ENCODE measurements at regions not wholly inside any gene's neighbourhood (a gene's known extent, or its start where the extent isn't known, plus 50 kb on each side); places are given as distances from the start of the nearest gene placed in this dataset.
"Not testable (repeated sequence)": the region's sequence is repeated elsewhere in the genome, so short reads cannot be mapped to it uniquely, and the experiment has no call there.

DNA sequence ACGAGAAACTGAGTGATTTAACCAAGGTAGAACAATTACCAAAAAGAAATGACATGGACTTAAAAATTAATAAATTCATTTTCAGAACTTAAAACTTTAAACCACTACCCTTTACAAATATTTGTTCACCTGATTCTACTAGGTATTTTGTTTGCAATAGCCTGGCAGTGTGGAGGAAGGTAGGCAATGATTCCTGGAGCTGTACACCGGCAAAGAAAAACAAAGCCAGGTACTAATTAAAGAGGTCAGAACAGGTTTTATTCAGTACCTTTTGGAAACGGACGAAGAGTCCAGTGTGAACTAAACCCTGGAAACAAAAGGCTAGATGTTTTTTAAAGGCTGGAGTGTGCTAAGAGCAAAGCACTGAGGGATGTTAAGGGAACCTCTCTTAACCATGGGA, 561.3 kb upstream of the FSHR start:
- POLR2A ChIA-PET (ENCODE audit: low non-redundant PET) = no interaction called here
- CTCF ChIA-PET = no interaction called here
- TF ChIP-seq, protein P1, sequence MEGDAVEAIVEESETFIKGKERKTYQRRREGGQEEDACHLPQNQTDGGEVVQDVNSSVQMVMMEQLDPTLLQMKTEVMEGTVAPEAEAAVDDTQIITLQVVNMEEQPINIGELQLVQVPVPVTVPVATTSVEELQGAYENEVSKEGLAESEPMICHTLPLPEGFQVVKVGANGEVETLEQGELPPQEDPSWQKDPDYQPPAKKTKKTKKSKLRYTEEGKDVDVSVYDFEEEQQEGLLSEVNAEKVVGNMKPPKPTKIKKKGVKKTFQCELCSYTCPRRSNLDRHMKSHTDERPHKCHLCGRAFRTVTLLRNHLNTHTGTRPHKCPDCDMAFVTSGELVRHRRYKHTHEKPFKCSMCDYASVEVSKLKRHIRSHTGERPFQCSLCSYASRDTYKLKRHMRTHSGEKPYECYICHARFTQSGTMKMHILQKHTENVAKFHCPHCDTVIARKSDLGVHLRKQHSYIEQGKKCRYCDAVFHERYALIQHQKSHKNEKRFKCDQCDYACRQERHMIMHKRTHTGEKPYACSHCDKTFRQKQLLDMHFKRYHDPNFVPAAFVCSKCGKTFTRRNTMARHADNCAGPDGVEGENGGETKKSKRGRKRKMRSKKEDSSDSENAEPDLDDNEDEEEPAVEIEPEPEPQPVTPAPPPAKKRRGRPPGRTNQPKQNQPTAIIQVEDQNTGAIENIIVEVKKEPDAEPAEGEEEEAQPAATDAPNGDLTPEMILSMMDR (conservative IDR thresholded peaks at IDR 0.05; ENCODE audit: low read depth) = no peak
- no peak overlapping the region for H3K27ac ChIP-seq
- DNase-seq (ENCODE audit: low spot score) = no peak

DNA sequence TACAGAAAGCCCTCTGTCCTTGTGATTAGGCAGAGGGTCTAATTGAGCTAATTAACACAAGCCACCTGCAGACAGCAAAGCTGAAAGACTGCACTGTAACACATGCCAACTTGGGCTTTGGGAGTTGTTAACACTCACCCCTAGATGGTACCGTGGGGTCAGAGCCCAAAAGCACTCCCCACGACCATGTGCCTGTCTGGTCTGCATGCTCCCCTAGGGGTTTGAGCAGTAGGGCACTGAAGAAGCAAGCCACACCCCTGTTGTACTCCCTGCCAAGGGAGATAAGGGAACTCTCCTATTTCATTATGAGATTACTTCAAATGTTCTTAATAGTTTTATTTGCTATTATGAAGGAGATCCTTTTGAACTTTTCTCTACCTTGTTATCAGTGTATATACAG, 560.1 kb upstream of the FSHR start:
- no peak overlapping the region for H3K27ac ChIP-seq
- no peak for DNase-seq (ENCODE audit: low spot score)
- TF ChIP-seq, protein P1 (conservative IDR thresholded peaks at IDR 0.05; ENCODE audit: low read depth) = no peak
- CTCF ChIA-PET = interaction anchor here (0.6 kb wide), 1 partner anchor 501 kb away, joined by 3 read pairs; no protein-coding TSS in a partner anchor
- POLR2A ChIA-PET (ENCODE audit: low non-redundant PET) = no interaction called here

DNA sequence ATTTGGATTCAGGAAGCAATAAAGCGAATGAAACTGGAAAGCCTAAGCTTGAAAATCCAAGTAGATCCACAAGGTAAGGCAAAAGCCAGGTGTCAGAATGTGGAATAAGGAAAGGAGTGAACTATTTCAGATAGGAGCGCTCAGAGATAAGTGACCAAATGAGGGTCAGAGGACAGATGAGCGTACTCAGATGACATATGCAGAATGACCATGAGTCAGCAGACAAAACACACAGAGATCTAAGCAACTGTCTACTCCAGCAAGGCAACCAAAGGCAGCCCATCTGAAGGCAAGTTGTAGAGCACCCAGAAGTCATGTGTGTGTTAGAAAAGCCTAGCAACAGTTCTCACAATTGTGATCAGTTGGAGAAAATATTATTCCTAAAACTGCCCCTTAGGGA, 548.4 kb upstream of the FSHR start:
- no peak for DNase-seq (ENCODE audit: low spot score)
- ChIA-PET CTCF (interaction anchor here (0.6 kb wide), 1 partner anchor 453 kb away, joined by 7 read pairs; no protein-coding TSS in a partner anchor), POLR2A (ENCODE audit: low non-redundant PET) (no interaction called here)
- H3K27ac ChIP-seq = no peak overlapping the region
- TF ChIP-seq, protein P1 (conservative IDR thresholded peaks at IDR 0.05; ENCODE audit: low read depth) = no peak

DNA sequence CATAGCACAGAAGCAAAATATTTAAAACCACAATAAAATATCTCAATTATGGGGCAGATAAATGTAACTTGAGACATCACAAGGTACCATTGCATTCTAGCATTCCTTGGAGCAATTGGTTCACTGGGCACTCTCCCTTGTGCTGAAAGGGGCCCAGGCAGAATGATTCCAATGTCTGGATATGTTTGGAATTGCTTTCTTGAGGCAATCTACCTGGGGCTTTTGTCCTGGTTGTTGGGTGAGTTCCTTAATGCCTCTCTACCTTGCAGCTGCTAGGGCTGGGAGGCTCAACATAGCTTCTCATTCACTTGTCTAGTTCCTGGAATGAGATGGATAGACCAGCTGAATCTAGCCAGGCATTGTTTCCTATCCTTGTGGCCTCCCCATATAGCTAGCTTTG, 539.6 kb upstream of the FSHR start:
- TF ChIP-seq, protein P1 (conservative IDR thresholded peaks at IDR 0.05; ENCODE audit: low read depth) = no peak
- ChIA-PET POLR2A (ENCODE audit: low non-redundant PET) (no interaction called here), CTCF (interaction anchor here (0.7 kb wide), 1 partner anchor 450 kb away, joined by 3 read pairs; no protein-coding TSS in a partner anchor)
- H3K27ac ChIP-seq = no peak overlapping the region
- no peak for DNase-seq (ENCODE audit: low spot score)

DNA sequence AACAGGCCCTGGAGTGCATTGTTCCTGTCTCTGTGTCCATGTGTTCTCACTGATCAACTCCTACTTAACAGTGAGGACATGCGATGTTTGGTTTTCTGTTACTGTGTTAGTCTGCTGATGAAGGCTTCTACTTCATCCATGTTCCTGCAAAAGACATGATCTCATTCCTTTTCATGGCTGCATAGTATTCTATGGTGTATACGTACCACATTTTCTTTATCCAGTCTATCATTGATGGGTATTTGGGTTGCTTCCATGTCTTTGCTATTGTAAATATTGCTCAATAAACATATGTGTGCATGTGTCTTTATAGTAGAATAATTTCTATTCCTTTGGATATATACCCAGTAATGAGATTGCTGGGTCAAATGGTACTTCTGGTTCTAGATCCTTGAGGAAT, 537.7 kb upstream of the FSHR start:
- H3K27ac ChIP-seq; DNase-seq (ENCODE audit: low spot score); CTCF ChIA-PET; POLR2A ChIA-PET (ENCODE audit: low non-redundant PET): not testable (repeated sequence)

DNA sequence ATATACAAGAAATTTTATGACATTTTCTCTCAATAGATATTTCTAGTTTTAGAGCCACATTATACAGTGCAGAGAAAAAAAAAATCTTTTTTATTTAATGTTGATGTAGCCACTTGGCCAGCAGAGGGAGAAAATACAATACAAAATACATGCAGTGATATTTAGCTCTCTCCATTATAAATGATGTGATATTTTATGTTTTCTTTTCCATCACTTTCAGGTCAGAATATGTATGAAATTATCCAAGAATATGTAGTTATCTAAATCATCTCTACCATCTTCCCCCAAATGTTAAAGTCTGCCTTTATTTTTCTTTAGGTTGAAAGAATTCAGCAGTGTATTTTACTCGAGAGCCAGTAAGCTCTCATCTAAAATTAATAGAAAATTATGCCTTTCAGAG, 533.6 kb upstream of the FSHR start:
- TF ChIP-seq, protein P1 (conservative IDR thresholded peaks at IDR 0.05; ENCODE audit: low read depth) = peak; percentile 24
- ChIA-PET CTCF (interaction anchor here (0.6 to 2.1 kb wide), 2 partner anchors 160 to 714 kb away, joined by 3 to 6 read pairs; no protein-coding TSS in a partner anchor), POLR2A (ENCODE audit: low non-redundant PET) (no interaction called here)
- no peak overlapping the region for H3K27ac ChIP-seq
- no peak for DNase-seq (ENCODE audit: low spot score)

DNA sequence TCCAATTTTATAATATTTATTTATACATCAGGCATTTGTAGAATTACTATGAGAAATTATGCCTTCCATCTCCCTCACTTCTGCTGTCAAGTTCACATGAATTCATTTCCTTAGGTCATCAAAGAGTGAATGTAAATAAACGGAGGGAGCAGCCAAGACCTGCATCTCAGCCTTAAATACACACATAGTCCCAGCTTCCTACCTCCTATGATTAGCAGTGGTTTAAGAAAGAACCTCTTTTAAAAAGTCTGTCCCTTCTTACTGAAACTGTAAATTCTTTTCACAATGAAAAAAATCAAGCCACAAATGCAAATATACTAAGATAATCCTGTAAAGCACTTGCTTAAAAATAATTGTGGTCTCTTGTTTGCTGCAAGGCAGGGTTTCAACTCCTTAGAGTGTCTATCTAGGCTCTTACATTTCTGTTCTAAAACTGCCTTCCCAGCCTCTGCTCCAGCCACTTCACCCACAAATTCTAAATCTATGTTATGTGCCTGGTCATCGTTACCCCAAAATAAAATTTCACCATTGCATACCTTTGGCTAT, 532.7 kb upstream of the FSHR start:
- CTCF ChIA-PET = interaction anchor here (0.6 kb wide), 1 partner anchor 191 kb away, joined by 4 read pairs; no protein-coding TSS in a partner anchor
- DNase-seq (ENCODE audit: low spot score) = no peak
- H3K27ac ChIP-seq = no peak overlapping the region
- POLR2A ChIA-PET (ENCODE audit: low non-redundant PET) = no interaction called here
- TF ChIP-seq, protein P1 (conservative IDR thresholded peaks at IDR 0.05; ENCODE audit: low read depth) = no peak
